ENCODE measurements at regions not wholly inside any gene's neighbourhood (a gene's known extent, or its start where the extent isn't known, plus 50 kb on each side); places are given as distances from the start of the nearest gene placed in this dataset.
"Not testable (repeated sequence)": the region's sequence is repeated elsewhere in the genome, so short reads cannot be mapped to it uniquely, and the experiment has no call there.

GRCh38 chrX:137118136-137118535, 84.3 kb upstream of the GPR101 start:
- Histone ChIP-seq H3K27ac (ENCODE audit: control insufficient read depth, insufficient read depth, low read length) (no peak overlapping the region), H3K9ac (ENCODE audit: control insufficient read depth, extremely low read depth, insufficient read depth, low read length) (no peak overlapping the region), H2AFZ (ENCODE audit: control insufficient read depth, low read length) (no peak overlapping the region), H3K4me2 (ENCODE audit: control insufficient read depth, extremely low read depth, insufficient read depth, low read depth, low read length) (no peak overlapping the region), H3K4me1 (ENCODE audit: control insufficient read depth, extremely low read depth, insufficient read depth, low read length) (no peaks in the 10 kb centered on the region), H4K20me1 (ENCODE audit: control insufficient read depth, extremely low read depth, insufficient read depth, low read length) (no peaks in the 10 kb centered on the region), H3K79me2 (ENCODE audit: control insufficient read depth, insufficient read depth, low read length) (no peaks in the 10 kb centered on the region), H3K36me3 (ENCODE audit: control insufficient read depth in 2 of 2, extremely low read depth in 1 of 2, insufficient read depth in 2 of 2, low read length in 2 of 2) (no peaks in the 10 kb centered on the region), H3K27me3 (ENCODE audit: control insufficient read depth, extremely low read depth, insufficient read depth, low read length) (no peaks in the 10 kb centered on the region), H3K4me3 (ENCODE audit: control insufficient read depth in 2 of 3, extremely low read depth in 1 of 3, insufficient read depth in 2 of 3, low read depth in 1 of 3, low read length in 3 of 3) (no peak overlapping the region), H3K9me1 (ENCODE audit: control insufficient read depth, extremely low read depth, insufficient read depth, low read length) (no peaks in the 10 kb centered on the region), H3K9me3 (ENCODE audit: control insufficient read depth, low read depth, low read length) (no peaks in the 10 kb centered on the region)
- FAIRE-seq = no peak
- no peak for DNase-seq (ENCODE audit: low read depth, low spot score)
- dilution Hi-C loops (cut with MboI; ENCODE audit: extremely low pct_ligation_motif_present, low sequenced_read_pairs) = no loop called here
- TF ChIP-seq CTCF (optimal IDR thresholded peaks at IDR 0.05 in 1 of 3, IDR thresholded peaks at IDR 0.05 in 1 of 3, conservative IDR thresholded peaks at IDR 0.05 in 1 of 3; ENCODE audit: extremely low read depth in 1 of 3, insufficient read depth in 2 of 3, low read length in 3 of 3) (no peak), EZH2 (IDR thresholded peaks at IDR 0.05; ENCODE audit: low read length) (no peak)

- H3K27ac ChIP-seq (ENCODE audit: control insufficient read depth, insufficient read depth, low read length); H3K4me3 ChIP-seq (ENCODE audit: control insufficient read depth in 2 of 3, extremely low read depth in 1 of 3, insufficient read depth in 2 of 3, low read depth in 1 of 3, low read length in 3 of 3); H3K4me1 ChIP-seq (ENCODE audit: control insufficient read depth, extremely low read depth, insufficient read depth, low read length); H3K9ac ChIP-seq (ENCODE audit: control insufficient read depth, extremely low read depth, insufficient read depth, low read length); H3K27me3 ChIP-seq (ENCODE audit: control insufficient read depth, extremely low read depth, insufficient read depth, low read length); H3K36me3 ChIP-seq (ENCODE audit: control insufficient read depth in 2 of 2, extremely low read depth in 1 of 2, insufficient read depth in 2 of 2, low read length in 2 of 2); H4K20me1 ChIP-seq (ENCODE audit: control insufficient read depth, extremely low read depth, insufficient read depth, low read length); H3K4me2 ChIP-seq (ENCODE audit: control insufficient read depth, extremely low read depth, insufficient read depth, low read depth, low read length); DNase-seq (ENCODE audit: low read depth, low spot score); H2AFZ ChIP-seq (ENCODE audit: control insufficient read depth, low read length); dilution Hi-C loops (cut with MboI; ENCODE audit: extremely low pct_ligation_motif_present, low sequenced_read_pairs); H3K9me1 ChIP-seq (ENCODE audit: control insufficient read depth, extremely low read depth, insufficient read depth, low read length); H3K9me3 ChIP-seq (ENCODE audit: control insufficient read depth, low read depth, low read length); H3K79me2 ChIP-seq (ENCODE audit: control insufficient read depth, insufficient read depth, low read length); FAIRE-seq: not testable (repeated sequence)
Measured at GRCh38 chrX:137107877-137108276, 74.1 kb upstream of the GPR101 start.

GRCh38 chrX:137101273-137101990, 67.6 kb upstream of the GPR101 start:
- H4K20me1 ChIP-seq (ENCODE audit: control insufficient read depth, extremely low read depth, insufficient read depth, low read length) = no peaks in the 10 kb centered on the region
- no peak overlapping the region for H3K4me3 ChIP-seq (ENCODE audit: control insufficient read depth in 2 of 3, extremely low read depth in 1 of 3, insufficient read depth in 2 of 3, low read depth in 1 of 3, low read length in 3 of 3)
- no peak overlapping the region for H3K4me2 ChIP-seq (ENCODE audit: control insufficient read depth, extremely low read depth, insufficient read depth, low read depth, low read length)
- H3K9me3 ChIP-seq (ENCODE audit: control insufficient read depth, low read depth, low read length) = no peaks in the 10 kb centered on the region
- no peaks in the 10 kb centered on the region for H3K4me1 ChIP-seq (ENCODE audit: control insufficient read depth, extremely low read depth, insufficient read depth, low read length)
- H3K27me3 ChIP-seq (ENCODE audit: control insufficient read depth, extremely low read depth, insufficient read depth, low read length) = no peaks in the 10 kb centered on the region
- H3K36me3 ChIP-seq (ENCODE audit: control insufficient read depth in 2 of 2, extremely low read depth in 1 of 2, insufficient read depth in 2 of 2, low read length in 2 of 2) = no peaks in the 10 kb centered on the region
- H3K9me1 ChIP-seq (ENCODE audit: control insufficient read depth, extremely low read depth, insufficient read depth, low read length) = no peaks in the 10 kb centered on the region
- no peak for TF ChIP-seq EZH2 (IDR thresholded peaks at IDR 0.05; ENCODE audit: low read length)
- TF ChIP-seq CTCF (optimal IDR thresholded peaks at IDR 0.05 in 1 of 3, IDR thresholded peaks at IDR 0.05 in 1 of 3, conservative IDR thresholded peaks at IDR 0.05 in 1 of 3; ENCODE audit: extremely low read depth in 1 of 3, insufficient read depth in 2 of 3, low read length in 3 of 3) = no peak
- dilution Hi-C loops (cut with MboI; ENCODE audit: extremely low pct_ligation_motif_present, low sequenced_read_pairs) = no loop called here
- H3K9ac ChIP-seq (ENCODE audit: control insufficient read depth, extremely low read depth, insufficient read depth, low read length) = no peak overlapping the region
- DNase-seq (ENCODE audit: low read depth, low spot score) (no peak), FAIRE-seq (no peak)
- H3K79me2 ChIP-seq (ENCODE audit: control insufficient read depth, insufficient read depth, low read length) = no peaks in the 10 kb centered on the region
- H3K27ac ChIP-seq (ENCODE audit: control insufficient read depth, insufficient read depth, low read length) = no peak overlapping the region
- no peak overlapping the region for H2AFZ ChIP-seq (ENCODE audit: control insufficient read depth, low read length)

Measured in keratinocyte (primary cell).